ENCODE measurements at regions not wholly inside any gene's neighbourhood (a gene's known extent, or its start where the extent isn't known, plus 50 kb on each side); places are given as distances from the start of the nearest gene placed in this dataset.

- no peak overlapping the region for H3K27ac ChIP-seq
- POLR2A ChIA-PET (ENCODE audit: low non-redundant PET) = no interaction called here
- CTCF ChIA-PET = no interaction called here
- TF ChIP-seq CTCF (conservative IDR thresholded peaks at IDR 0.05; ENCODE audit: low read depth) = no peak
- no peak for DNase-seq (ENCODE audit: low spot score)
These were observed 77.5 kb upstream of the SPINK5 start for GRCh38 chr5:147986134-147986757.

GRCh38 chr5:147985608-147986007 lies 78.2 kb upstream of the SPINK5 start:
- POLR2A ChIA-PET (ENCODE audit: low non-redundant PET) = no interaction called here
- no peak overlapping the region for H3K27ac ChIP-seq
- TF ChIP-seq CTCF (conservative IDR thresholded peaks at IDR 0.05; ENCODE audit: low read depth) = no peak
- CTCF ChIA-PET = no interaction called here
- no peak for DNase-seq (ENCODE audit: low spot score)

GRCh38 chr5:147983742-147984141 lies 77.4 kb upstream of the C5orf46 start:
- ChIA-PET CTCF (no interaction called here), POLR2A (ENCODE audit: low non-redundant PET) (no interaction called here)
- no peak for DNase-seq (ENCODE audit: low spot score)
- no peak for TF ChIP-seq CTCF (conservative IDR thresholded peaks at IDR 0.05; ENCODE audit: low read depth)
- no peak overlapping the region for H3K27ac ChIP-seq

DNA sequence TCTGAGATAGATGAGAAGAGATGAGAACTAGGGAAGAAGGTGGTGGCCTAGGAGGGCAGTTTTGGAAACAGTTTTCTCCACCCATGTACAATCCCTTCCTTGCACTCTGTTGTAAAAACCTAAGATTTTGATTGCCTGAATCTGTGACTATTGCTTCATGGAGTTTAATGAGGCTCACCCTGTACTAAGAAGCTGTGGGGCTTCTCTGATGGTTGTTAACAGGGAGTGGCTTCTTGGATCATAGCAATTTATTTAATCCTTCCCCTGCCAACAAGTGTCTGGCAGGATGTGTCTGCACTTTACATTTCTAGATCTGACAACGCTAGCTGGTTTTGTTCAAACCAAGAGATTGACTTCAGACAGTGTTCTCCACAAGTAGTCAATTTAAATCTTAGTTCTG lies 74.7 kb upstream of the C5orf46 start:
- no peak for TF ChIP-seq CTCF (conservative IDR thresholded peaks at IDR 0.05; ENCODE audit: low read depth)
- ChIA-PET POLR2A (ENCODE audit: low non-redundant PET) (no interaction called here), CTCF (interaction anchor here (0.7 kb wide), 1 partner anchor 99 kb away, joined by 4 read pairs; no protein-coding TSS in a partner anchor)
- H3K27ac ChIP-seq = no peak overlapping the region
- no peak for DNase-seq (ENCODE audit: low spot score)

GRCh38 chr5:147979761-147980160 lies 73.4 kb upstream of the C5orf46 start:
- ChIA-PET POLR2A (ENCODE audit: low non-redundant PET) (no interaction called here), CTCF (no interaction called here)
- peak; percentile 64 for DNase-seq (ENCODE audit: low spot score)
- no peak for TF ChIP-seq CTCF (conservative IDR thresholded peaks at IDR 0.05; ENCODE audit: low read depth)
- no peak overlapping the region for H3K27ac ChIP-seq

DNA sequence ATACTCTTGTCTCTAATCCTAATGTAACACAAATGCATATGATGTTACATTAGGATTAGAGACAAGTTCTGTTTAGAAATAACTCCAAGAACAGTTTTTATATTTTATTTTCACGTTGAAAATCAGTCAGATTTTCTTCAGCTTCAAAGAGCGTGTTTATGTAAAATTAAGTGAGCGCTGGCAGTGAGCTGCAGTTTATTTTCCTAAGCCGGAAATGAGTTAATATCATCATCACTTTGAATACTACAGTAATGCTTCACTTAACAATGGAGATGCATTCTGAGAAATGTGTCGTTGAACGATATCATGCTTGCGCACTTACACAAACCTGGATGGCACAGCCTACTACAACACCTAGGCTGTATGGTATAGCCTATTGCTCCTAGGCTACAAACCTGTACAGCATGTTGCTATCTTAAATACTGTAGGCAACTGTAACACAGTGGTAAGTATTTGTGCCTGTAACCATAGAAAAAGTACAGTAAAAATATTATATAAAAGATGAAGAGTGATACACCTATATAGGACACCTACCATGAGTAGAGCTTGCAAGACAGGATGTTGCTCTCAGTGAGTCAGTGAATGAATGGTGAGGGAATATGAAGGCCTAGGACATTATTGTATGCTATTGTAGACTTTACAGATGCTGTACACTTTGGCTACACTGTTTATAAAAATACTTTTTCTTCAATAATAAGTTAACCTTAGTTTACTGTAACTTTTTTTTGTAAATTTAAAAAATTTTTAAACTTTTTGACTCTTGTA lies 65.9 kb upstream of the C5orf46 start:
- H3K27ac ChIP-seq = no peak overlapping the region
- ChIA-PET CTCF (interaction anchor here (0.6 kb wide), 2 partner anchors 308 to 602 kb away, joined by 3 to 4 read pairs; no protein-coding TSS in a partner anchor), POLR2A (ENCODE audit: low non-redundant PET) (no interaction called here)
- no peak for TF ChIP-seq CTCF (conservative IDR thresholded peaks at IDR 0.05; ENCODE audit: low read depth)
- DNase-seq (ENCODE audit: low spot score) = no peak

All from RWPE1 (cell line).